SKM-1 treated with dmso at 0.1 percent for 144 hours (cell line): ENCODE measurements at regions not wholly inside any gene's neighbourhood (a gene's known extent, or its start where the extent isn't known, plus 50 kb on each side); places are given as distances from the start of the nearest gene placed in this dataset.

Experiments used
- DNase-seq: peaks from one replicate; lab custom pipeline; 2025; ENCODE audit not compliant: unreplicated experiment; lab: John Stamatoyannopoulos, UW

DNA sequence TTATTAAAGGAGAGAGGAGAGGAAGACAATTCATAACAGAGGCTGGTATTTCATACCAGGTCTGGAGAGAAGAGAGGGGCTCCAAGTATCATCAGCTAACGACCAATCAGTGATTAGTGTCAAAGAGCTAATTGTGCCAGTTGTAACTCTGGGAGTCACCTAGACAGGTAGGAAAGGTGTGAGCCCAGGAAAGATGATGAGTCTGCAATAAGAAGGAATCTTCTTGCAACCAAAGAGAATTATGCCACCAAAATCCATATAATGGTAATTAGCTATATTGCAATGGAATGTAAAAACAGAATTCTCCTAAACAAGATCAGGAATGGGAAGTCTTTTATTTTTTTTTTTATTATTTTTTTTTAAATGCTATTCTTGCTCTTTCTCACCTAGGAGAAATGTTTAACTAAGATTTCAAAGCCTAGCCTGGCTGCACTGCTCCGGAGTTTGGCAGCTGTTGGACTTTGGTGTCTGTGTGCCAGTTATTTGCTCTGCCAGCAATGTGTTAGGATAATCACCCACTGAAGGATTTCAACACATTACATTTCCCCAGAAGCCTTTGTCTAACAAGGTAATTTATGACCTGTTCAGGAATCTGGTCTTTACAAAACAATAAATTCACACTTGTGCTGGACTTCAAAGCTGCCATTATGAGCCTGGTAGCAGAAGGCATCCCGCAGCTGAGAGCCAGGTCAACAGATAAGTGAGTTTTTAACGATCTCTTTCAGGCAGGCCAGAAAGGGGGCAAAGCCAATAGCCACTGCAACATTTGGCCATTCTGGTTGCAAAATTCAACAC, 89.4 kb downstream of the FOXB1 start:
- no peak for DNase-seq

DNA sequence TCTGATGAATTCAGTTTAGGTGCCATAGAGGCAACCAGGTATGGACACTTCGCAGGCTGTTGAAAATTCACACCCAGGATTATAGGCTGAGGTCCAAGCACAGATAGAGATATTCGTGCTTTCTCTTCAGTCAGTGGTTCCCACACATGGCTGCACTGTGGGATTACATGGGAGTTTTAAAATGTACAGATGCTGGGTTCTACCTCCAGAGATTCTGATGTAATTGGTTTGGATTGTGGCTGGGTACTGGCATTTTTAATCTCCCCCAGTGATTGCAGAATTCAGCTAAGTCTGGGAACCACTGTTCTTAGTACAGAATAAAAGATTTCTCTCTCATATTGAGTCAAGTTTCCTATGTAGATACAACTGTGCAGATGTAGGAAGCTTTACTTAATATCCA, 91.6 kb downstream of the FOXB1 start:
- DNase-seq, result no peak

DNA sequence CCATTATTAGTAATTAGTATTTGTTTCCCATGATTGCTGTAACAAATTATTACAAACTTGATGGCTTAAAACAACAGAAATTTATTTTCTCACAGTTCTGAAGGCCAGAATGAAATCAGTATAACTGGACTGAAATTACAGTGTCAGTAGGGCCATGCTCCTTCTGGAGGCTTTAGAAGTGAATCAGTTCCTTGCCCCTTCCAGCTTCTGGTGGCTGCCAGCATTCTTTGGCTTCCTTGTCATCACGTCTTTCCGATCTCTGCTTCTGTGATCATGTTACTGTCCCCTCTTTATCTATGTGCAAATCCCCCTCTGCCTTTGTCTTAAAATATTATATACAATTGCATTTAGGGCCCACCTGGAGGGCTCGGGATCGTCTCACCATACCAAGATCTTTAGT, 92.0 kb downstream of the FOXB1 start:
- DNase-seq, result no peak

GRCh38 chr15:60101416-60101815, 97.3 kb downstream of the FOXB1 start:
- DNase-seq, result no peak

- no peak for DNase-seq
Measured at GRCh38 chr15:60102748-60103147, 98.6 kb downstream of the FOXB1 start.

GRCh38 chr15:60110909-60111308, 106.8 kb downstream of the FOXB1 start:
- DNase-seq, result no peak

DNA sequence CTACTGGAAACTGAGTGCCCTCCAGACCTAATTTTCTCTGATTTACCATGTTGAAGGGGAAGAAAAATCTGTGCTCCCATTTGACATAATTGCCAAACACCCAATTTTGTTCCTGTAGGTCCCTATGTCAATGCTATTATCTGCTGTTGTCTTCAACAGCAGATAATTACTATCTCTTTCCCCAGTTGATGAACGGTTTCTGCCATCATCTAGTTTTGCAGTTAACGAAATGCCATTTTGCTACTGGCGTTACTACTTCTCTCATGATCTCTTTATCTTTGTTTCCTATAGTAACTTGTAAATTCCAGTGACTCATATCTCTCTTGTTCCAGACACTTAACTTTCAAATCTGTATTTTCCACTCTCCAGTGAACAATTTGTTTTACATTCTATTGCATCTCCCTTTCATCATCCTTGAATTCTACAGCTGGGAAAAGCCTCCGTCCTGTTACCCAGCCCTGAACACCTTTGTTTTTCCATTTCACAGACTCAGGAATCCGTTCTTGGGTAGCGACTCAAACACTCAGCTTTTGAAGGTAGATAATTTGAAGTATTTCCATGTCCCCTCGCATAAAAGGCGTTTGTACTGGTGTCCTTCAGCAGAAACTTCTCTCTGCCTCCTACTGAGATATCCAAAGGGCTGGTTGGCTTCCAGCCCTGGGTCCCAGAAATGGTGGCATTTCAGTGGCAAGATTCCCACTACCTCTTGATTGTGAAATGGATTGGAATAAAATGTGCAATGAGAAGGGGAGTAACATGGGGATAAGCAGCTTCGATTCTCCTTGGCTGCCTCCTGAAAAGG, 111.7 kb downstream of the FOXB1 start:
- DNase-seq, result peak; percentile 93

- DNase-seq, result no peak
Measured at GRCh38 chr15:60116456-60117089, 112.5 kb downstream of the FOXB1 start.

GRCh38 chr15:60118146-60118545, 114.0 kb downstream of the FOXB1 start:
- DNase-seq, result no peak

DNA sequence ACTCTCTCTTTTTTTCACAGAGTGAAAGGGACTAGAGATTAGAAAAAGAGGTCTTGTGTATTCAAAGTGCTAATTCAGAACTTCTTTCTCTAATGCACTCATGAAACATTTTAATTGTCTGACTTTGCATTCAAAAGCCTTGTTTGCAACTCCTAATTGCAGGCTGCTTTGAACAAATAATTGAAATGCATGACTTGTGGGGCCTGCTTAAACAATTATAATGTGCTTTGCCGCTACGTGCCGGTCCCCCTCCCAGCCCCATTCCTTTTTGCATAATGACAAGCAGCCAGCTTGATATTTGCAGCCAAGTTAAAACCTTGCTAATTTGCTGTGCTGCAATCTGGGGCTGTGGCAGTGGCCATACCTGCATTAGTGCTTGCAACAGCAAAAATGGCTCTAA, 114.5 kb downstream of the FOXB1 start:
- no peak for DNase-seq

DNA sequence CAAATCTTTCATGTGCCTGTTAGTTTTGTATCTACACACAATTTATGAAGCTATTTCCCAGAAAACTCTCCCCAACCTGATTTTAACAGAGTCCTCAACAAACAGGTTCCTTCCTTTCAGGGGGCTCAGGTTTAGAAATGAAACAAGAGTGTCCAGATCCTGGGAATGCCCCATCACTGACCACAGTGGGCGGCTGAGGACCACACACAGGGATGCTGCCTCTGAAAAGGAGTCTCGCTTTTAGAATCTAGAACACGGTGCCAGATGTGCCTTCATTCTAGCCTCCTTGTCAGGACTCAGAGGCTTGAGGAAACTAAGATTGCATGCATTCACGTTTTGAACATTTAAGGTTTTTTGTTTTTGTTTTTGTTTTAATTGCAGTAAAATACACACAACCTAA, 115.0 kb downstream of the FOXB1 start:
- no peak for DNase-seq

DNA sequence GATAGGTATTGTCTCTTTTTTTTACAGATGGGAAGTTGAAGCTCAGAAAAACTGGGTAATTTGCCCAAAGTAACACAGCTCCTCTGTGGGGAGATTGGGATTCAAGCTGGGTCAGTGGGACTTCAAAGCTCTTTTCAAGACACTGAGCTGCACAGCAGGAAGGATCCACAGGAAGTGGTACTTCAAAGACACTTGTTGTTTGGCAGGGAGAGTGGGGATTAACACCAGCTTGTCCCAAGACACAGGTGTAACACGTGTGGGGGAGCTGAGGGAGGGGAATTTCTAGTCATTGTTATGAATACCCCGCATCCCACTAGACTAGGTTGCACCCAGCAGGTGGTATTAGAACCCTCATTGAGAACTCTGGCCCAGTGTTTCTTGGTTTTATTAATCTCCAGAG, 116.0 kb downstream of the FOXB1 start:
- DNase-seq, result no peak

GRCh38 chr15:60121845-60122244, 117.7 kb downstream of the FOXB1 start:
- no peak for DNase-seq

- no peak for DNase-seq
Measured at GRCh38 chr15:60122691-60123090, 118.6 kb downstream of the FOXB1 start.

GRCh38 chr15:60124460-60125070, 120.5 kb downstream of the FOXB1 start:
- no peak for DNase-seq

DNA sequence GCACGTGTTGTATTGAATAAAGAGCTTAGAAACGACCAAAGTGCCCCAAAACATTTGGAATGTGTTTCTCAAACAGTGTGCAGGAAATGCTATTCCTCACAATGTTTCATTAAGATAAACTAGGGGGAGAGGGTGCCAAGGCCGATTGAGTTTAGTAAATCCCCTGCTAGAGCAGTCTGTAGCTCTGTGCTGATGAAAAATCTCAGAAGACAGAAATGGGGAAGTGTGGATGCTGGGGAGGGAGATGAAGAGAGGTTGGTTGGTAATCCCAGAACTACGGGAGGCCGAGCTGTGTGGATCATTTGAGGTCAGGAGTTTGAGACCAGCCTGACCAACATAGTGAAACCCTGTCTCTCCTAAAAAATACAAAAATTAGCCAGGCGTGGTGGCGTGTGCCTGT, 121.2 kb downstream of the FOXB1 start:
- DNase-seq, result no peak

GRCh38 chr15:60126200-60126599, 122.1 kb downstream of the FOXB1 start:
- no peak for DNase-seq

GRCh38 chr15:60126661-60127060, 122.5 kb downstream of the FOXB1 start:
- no peak for DNase-seq

DNA sequence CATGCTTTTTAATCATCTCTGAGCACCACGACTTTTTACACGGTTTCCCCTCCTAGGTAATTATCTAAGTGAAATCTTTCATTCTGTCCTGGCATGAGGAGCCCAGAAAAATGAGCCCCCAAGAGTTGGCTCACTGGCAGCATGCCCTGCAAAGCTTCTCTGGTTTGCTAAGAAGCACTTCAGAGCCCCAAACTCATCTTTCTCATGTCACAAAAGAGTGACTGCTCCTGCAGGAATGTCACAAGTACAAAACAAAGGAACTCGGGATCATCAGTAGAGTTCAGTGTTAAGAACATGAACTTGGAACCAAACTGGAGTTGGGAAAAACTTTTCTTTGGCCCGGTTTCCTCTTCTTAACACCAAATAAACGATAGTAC, 123.9 kb downstream of the FOXB1 start:
- no peak for DNase-seq

DNA sequence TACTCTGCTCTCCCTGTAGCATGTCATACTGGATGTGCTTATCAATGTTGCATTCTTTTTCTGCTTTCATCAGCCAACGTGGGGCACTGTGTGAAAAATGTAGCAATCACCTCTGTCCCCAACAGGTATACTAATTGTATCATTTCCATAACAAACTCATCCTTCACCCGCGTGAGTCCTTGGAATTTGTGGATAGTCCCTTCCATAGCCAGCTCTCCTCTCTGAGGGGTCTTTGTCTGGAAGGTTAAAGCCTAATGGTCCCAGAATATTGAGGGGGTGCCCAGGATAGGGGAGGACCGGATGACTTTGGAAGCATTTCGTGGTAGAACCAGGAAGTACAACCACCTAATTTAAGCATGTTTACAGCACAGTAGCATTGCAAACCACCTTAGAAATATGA, 124.6 kb downstream of the FOXB1 start:
- DNase-seq, result no peak

GRCh38 chr15:60130398-60130797, 126.3 kb downstream of the FOXB1 start:
- no peak for DNase-seq

DNA sequence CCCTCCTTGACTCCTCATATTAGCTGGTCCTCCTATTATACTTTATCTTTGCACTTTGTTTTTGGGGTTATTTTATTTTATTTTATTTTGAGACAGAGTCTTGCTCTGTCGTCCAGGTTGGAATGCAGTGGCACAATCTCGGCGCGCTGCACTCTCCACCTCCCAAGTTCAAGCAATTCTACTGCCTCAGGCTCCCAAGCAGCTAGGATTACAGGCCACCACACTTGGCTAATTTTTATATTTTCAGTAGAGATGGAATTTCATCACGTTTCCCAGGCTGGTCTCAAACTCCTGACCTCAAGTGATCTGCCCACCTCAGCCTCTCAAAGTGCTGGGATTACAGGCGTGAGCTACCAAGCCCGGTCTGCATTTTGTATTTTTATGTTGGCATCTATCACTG, 126.7 kb downstream of the FOXB1 start:
- DNase-seq, result no peak
